ENCODE measurements at regions not wholly inside any gene's neighbourhood (a gene's known extent, or its start where the extent isn't known, plus 50 kb on each side); places are given as distances from the start of the nearest gene placed in this dataset.
"Not testable (repeated sequence)": the region's sequence is repeated elsewhere in the genome, so short reads cannot be mapped to it uniquely, and the experiment has no call there.

- no peak overlapping the region for H3K27ac Mint-ChIP-seq
- H3K9me3 Mint-ChIP-seq, result no peaks in the 10 kb centered on the region
- H3K4me3 Mint-ChIP-seq, result no peak overlapping the region
- H3K36me3 Mint-ChIP-seq, result no peaks in the 10 kb centered on the region
- DNase-seq (ENCODE audit: low spot score in 2 of 2), result no peak
- no peaks in the 10 kb centered on the region for H3K4me1 Mint-ChIP-seq
- no peak for ATAC-seq
These were observed 501.0 kb downstream of the SETD4 start for GRCh38 chr21:35559128-35559828.

- Mint-ChIP-seq H3K27ac (no peak overlapping the region), H3K4me1 (no peaks in the 10 kb centered on the region), H3K9me3 (no peaks in the 10 kb centered on the region), H3K4me3 (no peak overlapping the region), H3K36me3 (no peaks in the 10 kb centered on the region)
- no peak for DNase-seq (ENCODE audit: low spot score in 2 of 2)
- no peak for ATAC-seq
These were observed 503.8 kb downstream of the SETD4 start for GRCh38 chr21:35556536-35556935.

DNA sequence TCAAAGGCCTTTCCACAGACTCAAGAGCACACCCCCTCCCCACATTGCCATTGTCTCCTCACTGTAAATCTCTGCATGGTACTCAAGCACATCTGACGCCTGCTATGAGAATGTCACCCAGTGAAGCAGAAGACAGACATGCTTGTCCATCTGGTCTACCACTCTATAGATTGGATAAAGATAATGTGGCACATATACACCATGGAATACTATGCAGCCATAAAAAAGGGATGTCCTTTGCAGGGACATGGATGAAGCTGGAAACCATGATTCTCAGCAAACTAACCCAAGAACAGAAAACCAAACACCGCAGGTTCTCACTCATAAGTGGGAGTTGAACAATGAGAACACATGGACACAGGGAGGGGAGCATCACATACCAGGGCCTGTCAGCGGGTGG is 503.4 kb upstream of the RUNX1 start:
- DNase-seq (ENCODE audit: low spot score in 2 of 2); H3K27ac Mint-ChIP-seq; ATAC-seq; H3K9me3 Mint-ChIP-seq; H3K36me3 Mint-ChIP-seq; H3K4me3 Mint-ChIP-seq; H3K4me1 Mint-ChIP-seq: not testable (repeated sequence)

DNA sequence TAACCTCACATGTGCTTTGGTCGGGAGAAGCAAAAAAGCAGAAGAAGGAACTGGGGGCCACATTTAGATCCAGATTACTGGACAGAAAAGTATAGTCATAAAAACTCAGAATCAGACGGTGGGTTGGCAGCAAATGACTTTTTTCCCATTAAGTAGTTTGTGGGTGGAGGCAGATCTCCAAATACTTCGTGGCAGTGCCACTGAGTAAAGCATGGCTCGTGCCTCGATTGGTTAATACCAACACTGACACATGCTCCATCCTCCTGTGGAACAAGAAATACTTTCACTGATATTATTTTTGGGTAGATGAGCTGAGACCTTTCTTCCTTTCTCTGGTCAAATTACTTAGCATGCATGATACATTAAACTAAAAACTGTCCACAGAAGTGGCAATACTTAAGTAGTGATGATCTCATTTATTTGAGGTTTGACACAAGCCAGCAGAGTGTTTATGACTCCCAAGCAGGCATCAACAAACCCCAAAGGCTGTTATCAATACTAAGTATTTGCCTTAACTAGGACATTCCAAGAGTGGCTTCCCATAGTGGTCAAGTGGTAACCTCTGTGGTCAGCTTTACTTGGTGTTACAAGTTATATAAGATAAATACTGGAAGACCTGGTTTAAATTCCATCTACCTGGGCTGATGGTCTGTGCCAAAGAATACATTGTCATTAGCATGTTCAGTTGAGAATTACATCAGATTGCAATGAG is 500.0 kb upstream of the RUNX1 start:
- no peak overlapping the region for H3K4me3 Mint-ChIP-seq
- ATAC-seq (no peak), DNase-seq (ENCODE audit: low spot score in 2 of 2) (no peak)
- H3K4me1 Mint-ChIP-seq, result no peaks in the 10 kb centered on the region
- no peak overlapping the region for H3K27ac Mint-ChIP-seq
- no peaks in the 10 kb centered on the region for H3K9me3 Mint-ChIP-seq
- H3K36me3 Mint-ChIP-seq, result no peaks in the 10 kb centered on the region

DNA sequence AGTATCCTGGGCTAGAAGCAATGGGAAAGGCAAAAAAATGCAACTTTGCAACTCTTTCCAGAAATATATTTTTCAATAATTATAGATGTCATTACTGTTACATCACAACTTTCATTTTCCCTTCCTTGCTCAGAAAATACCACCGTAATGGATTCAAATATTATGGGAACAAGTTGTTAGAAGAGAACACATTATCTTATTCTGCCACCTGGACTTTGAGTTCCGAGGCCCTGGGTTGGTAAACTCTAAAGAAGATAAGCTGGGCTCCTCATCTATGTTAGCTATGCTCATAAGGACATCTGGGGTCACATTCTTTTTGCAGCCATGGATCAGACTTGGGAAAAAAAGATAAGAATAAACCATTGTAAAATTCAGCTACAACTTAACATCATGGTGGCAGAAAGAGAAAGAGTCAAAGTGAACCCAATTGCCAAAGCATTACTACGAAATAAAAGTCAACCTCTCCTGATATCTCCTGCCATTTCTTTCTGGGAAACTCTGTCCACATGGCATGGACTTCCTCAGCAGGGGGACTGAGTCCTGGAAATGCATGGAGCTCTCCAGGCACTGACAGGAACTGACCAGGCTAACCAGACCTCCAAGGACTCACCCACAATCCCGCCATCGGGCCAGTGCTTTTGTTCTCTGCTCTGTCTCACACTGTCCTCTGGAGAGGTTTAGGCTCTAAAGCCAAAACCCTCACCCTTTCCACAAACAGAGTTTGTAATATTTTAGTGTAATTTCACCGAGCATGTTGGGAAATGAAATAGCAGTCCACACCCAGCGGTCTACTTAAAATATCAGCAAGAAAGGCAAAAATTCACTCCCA is 499.1 kb upstream of the RUNX1 start:
- Mint-ChIP-seq H3K4me1 (no peaks in the 10 kb centered on the region), H3K36me3 (no peaks in the 10 kb centered on the region)
- DNase-seq (ENCODE audit: low spot score in 2 of 2), result no peak

GRCh38 chr21:35543746-35544145 is 494.6 kb upstream of the RUNX1 start:
- DNase-seq (ENCODE audit: low spot score in 2 of 2), result no peak

More for the DNA sequence above, 499.1 kb upstream of the RUNX1 start:
- no peaks in the 10 kb centered on the region for H3K9me3 Mint-ChIP-seq
- H3K27ac Mint-ChIP-seq, result no peak overlapping the region
- no peak overlapping the region for H3K4me3 Mint-ChIP-seq
- no peak for ATAC-seq

GRCh38 chr21:35540950-35541638 is 492.0 kb upstream of the RUNX1 start:
- Mint-ChIP-seq H3K4me1 (no peaks in the 10 kb centered on the region), H3K36me3 (no peaks in the 10 kb centered on the region), H3K4me3 (no peak overlapping the region), H3K9me3 (peaks cover 2% of the 10 kb centered on the region), H3K27ac (no peak overlapping the region)
- ATAC-seq, result no peak
- no peak for DNase-seq (ENCODE audit: low spot score in 2 of 2)

More at GRCh38 chr21:35543746-35544145, 494.6 kb upstream of the RUNX1 start:
- no peak for ATAC-seq
- Mint-ChIP-seq H3K36me3 (no peaks in the 10 kb centered on the region), H3K4me1 (no peaks in the 10 kb centered on the region), H3K9me3 (no peaks in the 10 kb centered on the region), H3K27ac (no peak overlapping the region), H3K4me3 (no peak overlapping the region)

DNA sequence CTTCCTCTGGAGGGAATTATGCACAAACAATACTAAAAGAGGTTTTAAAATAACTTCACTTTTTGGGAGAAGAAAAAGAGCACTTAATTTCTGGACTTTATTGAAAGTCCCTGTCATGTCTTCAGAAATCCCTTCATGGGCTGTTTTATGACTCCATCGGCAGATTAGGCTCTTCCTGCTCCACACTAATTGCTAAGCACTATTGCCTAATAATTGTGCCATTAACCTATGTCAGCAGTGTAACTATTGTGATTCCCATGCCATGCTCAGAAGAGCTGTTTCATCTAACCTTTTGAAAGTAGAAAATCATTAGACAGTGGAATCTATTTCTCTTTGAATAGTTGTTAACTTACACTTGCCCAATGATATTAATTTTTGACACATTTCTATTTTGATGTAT is 489.3 kb upstream of the RUNX1 start:
- H3K36me3 Mint-ChIP-seq, result no peaks in the 10 kb centered on the region
- no peak for DNase-seq (ENCODE audit: low spot score in 2 of 2)
- H3K27ac Mint-ChIP-seq, result no peak overlapping the region
- no peak overlapping the region for H3K4me3 Mint-ChIP-seq
- peaks cover 5% of the 10 kb centered on the region for H3K9me3 Mint-ChIP-seq
- no peak for ATAC-seq
- H3K4me1 Mint-ChIP-seq, result no peaks in the 10 kb centered on the region

GRCh38 chr21:35537604-35538003 is 488.5 kb upstream of the RUNX1 start:
- ATAC-seq, result no peak
- Mint-ChIP-seq H3K27ac (no peak overlapping the region), H3K4me3 (no peak overlapping the region), H3K36me3 (no peaks in the 10 kb centered on the region), H3K4me1 (no peaks in the 10 kb centered on the region), H3K9me3 (peaks cover 5% of the 10 kb centered on the region)
- DNase-seq (ENCODE audit: low spot score in 2 of 2), result no peak

DNA sequence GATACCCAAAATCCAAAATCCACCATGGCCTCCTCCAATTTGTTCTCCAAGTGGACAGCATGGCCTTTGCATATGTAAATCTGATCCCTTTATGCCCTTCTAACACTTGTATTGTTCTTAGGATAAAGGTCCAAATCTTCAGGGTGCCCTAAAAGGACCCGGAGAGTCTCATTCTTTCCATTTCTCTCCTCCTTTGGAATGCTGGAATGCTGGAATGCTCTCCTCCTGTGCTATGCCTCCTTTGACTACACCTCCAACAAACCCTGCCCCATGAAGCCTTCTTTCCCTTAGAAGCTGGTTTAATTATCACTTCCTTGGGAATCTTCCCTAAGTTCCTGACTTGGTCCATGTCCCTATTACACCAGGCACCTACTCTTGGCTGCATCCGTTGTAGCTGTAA is 484.8 kb upstream of the RUNX1 start:
- DNase-seq (ENCODE audit: low spot score in 2 of 2), result no peak
- ATAC-seq, result no peak
- Mint-ChIP-seq H3K36me3 (no peaks in the 10 kb centered on the region), H3K27ac (no peak overlapping the region), H3K4me3 (no peak overlapping the region), H3K4me1 (peaks cover 9% of the 10 kb centered on the region), H3K9me3 (peaks cover 5% of the 10 kb centered on the region)

- Mint-ChIP-seq H3K4me1 (peaks cover 29% of the 10 kb centered on the region), H3K36me3 (no peaks in the 10 kb centered on the region), H3K9me3 (no peaks in the 10 kb centered on the region), H3K4me3 (no peak overlapping the region), H3K27ac (no peak overlapping the region)
- ATAC-seq (no peak), DNase-seq (ENCODE audit: low spot score in 2 of 2) (no peak)
These were observed 481.7 kb upstream of the RUNX1 start for GRCh38 chr21:35530766-35531165.

GRCh38 chr21:35529171-35529863 is 480.2 kb upstream of the RUNX1 start:
- ATAC-seq, result peak; percentile 46
- H3K27ac Mint-ChIP-seq, result peak overlapping the region; percentile 88
- peaks cover 40% of the 10 kb centered on the region for H3K4me1 Mint-ChIP-seq
- no peaks in the 10 kb centered on the region for H3K36me3 Mint-ChIP-seq
- peak overlapping the region; percentile 79 for H3K4me3 Mint-ChIP-seq
- H3K9me3 Mint-ChIP-seq, result no peaks in the 10 kb centered on the region
- no peak for DNase-seq (ENCODE audit: low spot score in 2 of 2)

DNA sequence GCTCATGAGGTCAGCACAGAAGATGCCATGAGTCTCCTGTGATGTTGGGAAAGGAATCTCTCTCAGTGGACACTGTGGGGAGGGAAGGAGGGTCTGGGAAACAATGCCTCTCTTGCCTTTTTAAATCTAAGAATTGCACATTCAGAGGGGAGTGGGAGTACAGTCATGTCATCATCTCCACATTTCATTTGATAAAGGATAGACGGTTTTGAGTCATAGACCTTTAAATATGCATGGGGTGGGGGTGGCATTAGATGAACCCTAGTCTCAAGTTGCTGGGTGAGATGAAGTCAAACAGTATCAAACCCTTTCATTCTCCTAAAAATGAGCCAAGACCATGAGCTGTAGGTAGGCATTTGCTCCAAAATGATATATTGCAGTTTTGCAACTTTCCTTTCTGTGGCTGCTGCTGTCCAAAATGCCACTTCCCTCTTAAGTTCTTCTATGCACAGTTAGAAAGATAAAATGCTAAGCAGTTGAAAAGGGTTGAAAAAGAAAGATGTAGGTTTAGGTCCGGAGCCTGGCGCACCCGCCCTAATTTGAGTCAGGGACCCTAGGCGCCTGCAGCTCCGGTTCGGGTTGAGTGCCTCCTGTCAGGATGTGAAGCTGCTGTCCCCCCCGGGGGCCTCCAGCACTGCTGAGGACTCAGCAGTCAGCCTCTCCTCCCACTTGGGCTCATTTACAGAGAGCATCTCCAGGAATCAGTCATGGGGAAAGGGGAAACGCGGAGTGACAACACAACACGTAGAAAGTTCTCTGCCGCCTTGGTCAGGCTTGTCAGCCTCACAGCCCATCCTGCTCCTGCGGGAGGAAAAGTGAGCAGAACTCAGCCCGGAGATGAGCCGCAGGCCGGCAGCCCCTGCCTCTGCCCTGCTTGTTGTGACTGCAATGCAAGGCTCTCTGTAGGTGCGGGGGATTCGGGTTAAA is 479.3 kb upstream of the RUNX1 start:
- DNase-seq (ENCODE audit: low spot score in 2 of 2) (peak; percentile 22 to 69), ATAC-seq (peak; percentile 84)
- Mint-ChIP-seq H3K27ac (peak overlapping the region; percentile 88), H3K36me3 (no peaks in the 10 kb centered on the region), H3K9me3 (no peaks in the 10 kb centered on the region), H3K4me1 (peaks cover 40% of the 10 kb centered on the region), H3K4me3 (peak overlapping the region; percentile 79)

- no peak overlapping the region for H3K4me3 Mint-ChIP-seq
- H3K9me3 Mint-ChIP-seq, result no peaks in the 10 kb centered on the region
- peaks cover 40% of the 10 kb centered on the region for H3K4me1 Mint-ChIP-seq
- no peak for DNase-seq (ENCODE audit: low spot score in 2 of 2)
- no peak for ATAC-seq
- no peaks in the 10 kb centered on the region for H3K36me3 Mint-ChIP-seq
- no peak overlapping the region for H3K27ac Mint-ChIP-seq
These were observed 478.3 kb upstream of the RUNX1 start for GRCh38 chr21:35527358-35527757.
